NB4 (cell line): ENCODE measurements at regions not wholly inside any gene's neighbourhood (a gene's known extent, or its start where the extent isn't known, plus 50 kb on each side); places are given as distances from the start of the nearest gene placed in this dataset.

ENCODE experiments used
- CTCF ChIP-seq: IDR thresholded peaks from one replicate; pipeline ENCODE4 v1.5.1; 2012; ENCODE audit warnings: low read depth, low read length
- MAX ChIP-seq: IDR thresholded peaks from 2 replicates; pipeline ENCODE4 v1.6.1; 2011; ENCODE audit warnings: low read depth, low read length
- POLR2A ChIP-seq: IDR thresholded peaks from 2 replicates; pipeline ENCODE4 v1.6.1; 2011; ENCODE audit warnings: mild to moderate bottlenecking; ENCODE audit not compliant: insufficient read length; ENCODE audit errors: extremely low read depth

GRCh38 chr1:56401191-56401590 is 178.2 kb downstream of the PLPP3 start:
- TF ChIP-seq CTCF (no peak), POLR2A (no peak), MAX (no peak)
